GM19035 (cell line): ENCODE measurements at regions not wholly inside any gene's neighbourhood (a gene's known extent, or its start where the extent isn't known, plus 50 kb on each side); places are given as distances from the start of the nearest gene placed in this dataset.
"Not testable (repeated sequence)": the region's sequence is repeated elsewhere in the genome, so short reads cannot be mapped to it uniquely, and the experiment has no call there.

ENCODE experiments used
- ATAC-seq: cut with Tn5 transposase; IDR thresholded peaks from one replicate; pipeline ENCODE4 v1.9.1; 2021; ENCODE audit not compliant: unreplicated experiment

GRCh38 chr6:167688123-167688522 lies 138.6 kb upstream of the AFDN start:
- ATAC-seq = no peak

GRCh38 chr6:167689278-167689677 lies 137.4 kb upstream of the AFDN start:
- ATAC-seq = no peak

- no peak for ATAC-seq
These were observed 137.0 kb upstream of the AFDN start for GRCh38 chr6:167689751-167690150.

GRCh38 chr6:167690167-167690922 lies 136.4 kb upstream of the AFDN start:
- not testable (repeated sequence) for ATAC-seq

GRCh38 chr6:167690931-167691330 lies 135.8 kb upstream of the AFDN start:
- ATAC-seq = no peak

- ATAC-seq = no peak
These were observed 135.0 kb upstream of the AFDN start for GRCh38 chr6:167691533-167692312.

- not testable (repeated sequence) for ATAC-seq
These were observed 133.2 kb upstream of the AFDN start for GRCh38 chr6:167693478-167693877.

- ATAC-seq = no peak
These were observed 130.9 kb upstream of the AFDN start for GRCh38 chr6:167695831-167696230.

- no peak for ATAC-seq
These were observed 130.4 kb upstream of the AFDN start for GRCh38 chr6:167696296-167696695.

GRCh38 chr6:167697316-167697715 lies 129.4 kb upstream of the AFDN start:
- ATAC-seq = no peak

- no peak for ATAC-seq
These were observed 128.2 kb upstream of the AFDN start for GRCh38 chr6:167698540-167698939.

GRCh38 chr6:167699141-167699931 lies 127.4 kb upstream of the AFDN start:
- ATAC-seq = peak; percentile 86

- ATAC-seq = no peak
These were observed 126.5 kb upstream of the AFDN start for GRCh38 chr6:167700199-167700598.

GRCh38 chr6:167701010-167701409 lies 125.7 kb upstream of the AFDN start:
- no peak for ATAC-seq

- ATAC-seq = no peak
These were observed 124.4 kb upstream of the AFDN start for GRCh38 chr6:167702241-167702827.

- no peak for ATAC-seq
These were observed 123.4 kb upstream of the AFDN start for GRCh38 chr6:167703347-167703746.

GRCh38 chr6:167703781-167704180 lies 122.9 kb upstream of the AFDN start:
- ATAC-seq = no peak

- ATAC-seq = no peak
These were observed 122.3 kb upstream of the AFDN start for GRCh38 chr6:167704396-167704901.

GRCh38 chr6:167705211-167705750 lies 121.4 kb upstream of the AFDN start:
- no peak for ATAC-seq

- ATAC-seq = peak; percentile 89
These were observed 120.2 kb upstream of the AFDN start for GRCh38 chr6:167706313-167707109.
